Brain pericyte (primary cell): ENCODE measurements at regions not wholly inside any gene's neighbourhood (a gene's known extent, or its start where the extent isn't known, plus 50 kb on each side); places are given as distances from the start of the nearest gene placed in this dataset.
"Not testable (repeated sequence)": the region's sequence is repeated elsewhere in the genome, so short reads cannot be mapped to it uniquely, and the experiment has no call there.

Experiments used
- DNase-seq: peaks from one replicate; pipeline ENCODE4 v3.0.0-alpha.2; 2012; ENCODE audit warnings: low read depth, low spot score

GRCh38 chr18:30625961-30626360 is 416.6 kb downstream of the DSC3 start:
- DNase-seq: no peak

GRCh38 chr18:30623401-30624065 is 419.0 kb downstream of the DSC3 start:
- DNase-seq: no peak

GRCh38 chr18:30622635-30623034 is 419.9 kb downstream of the DSC3 start:
- no peak for DNase-seq

GRCh38 chr18:30622104-30622503 is 420.4 kb downstream of the DSC3 start:
- no peak for DNase-seq

GRCh38 chr18:30618567-30618966 is 424.0 kb downstream of the DSC3 start:
- no peak for DNase-seq

- DNase-seq: no peak
These were observed 426.1 kb downstream of the DSC3 start for GRCh38 chr18:30616414-30616813.

GRCh38 chr18:30613467-30613801 is 429.1 kb downstream of the DSC3 start:
- DNase-seq: no peak

- DNase-seq: no peak
These were observed 441.0 kb downstream of the DSC3 start for GRCh38 chr18:30601541-30601940.

- DNase-seq: no peak
These were observed 445.3 kb downstream of the DSC3 start for GRCh38 chr18:30597202-30597601.

- DNase-seq: no peak
These were observed 445.9 kb downstream of the DSC3 start for GRCh38 chr18:30596635-30597034.

GRCh38 chr18:30595942-30596341 is 446.6 kb downstream of the DSC3 start:
- no peak for DNase-seq

GRCh38 chr18:30594911-30595310 is 447.6 kb downstream of the DSC3 start:
- DNase-seq: not testable (repeated sequence)

- no peak for DNase-seq
These were observed 451.1 kb downstream of the DSC3 start for GRCh38 chr18:30591462-30591861.

GRCh38 chr18:30588673-30589164 is 453.8 kb downstream of the DSC3 start:
- DNase-seq: no peak

GRCh38 chr18:30583768-30584167 is 458.8 kb downstream of the DSC3 start:
- DNase-seq: no peak

- DNase-seq: no peak
These were observed 460.5 kb downstream of the DSC3 start for GRCh38 chr18:30582078-30582477.

GRCh38 chr18:30578707-30579106 is 463.8 kb downstream of the DSC3 start:
- no peak for DNase-seq

- no peak for DNase-seq
These were observed 470.3 kb downstream of the DSC3 start for GRCh38 chr18:30572214-30572613.

- DNase-seq: no peak
These were observed 474.2 kb downstream of the DSC3 start for GRCh38 chr18:30568333-30568732.

- DNase-seq: no peak
These were observed 475.7 kb downstream of the DSC3 start for GRCh38 chr18:30566877-30567276.

GRCh38 chr18:30562231-30562630 is 480.3 kb downstream of the DSC3 start:
- no peak for DNase-seq

GRCh38 chr18:30556112-30556511 is 486.4 kb downstream of the DSC3 start:
- no peak for DNase-seq

- no peak for DNase-seq
These were observed 497.1 kb downstream of the DSC3 start for GRCh38 chr18:30545393-30545792.

GRCh38 chr18:30544141-30544540 is 498.4 kb downstream of the DSC3 start:
- no peak for DNase-seq
